C4-2B (cell line): ENCODE measurements at regions not wholly inside any gene's neighbourhood (a gene's known extent, or its start where the extent isn't known, plus 50 kb on each side); places are given as distances from the start of the nearest gene placed in this dataset.

ENCODE experiments used
- CTCF ChIP-seq: fragments of 450-650 bp; conservative IDR thresholded peaks from 2 replicates; pipeline ENCODE4 v1.5.1; 2017; ENCODE audit warnings: mild to moderate bottlenecking
- ZFX ChIP-seq: fragments of 450-650 bp; IDR thresholded peaks from 2 replicates; pipeline ENCODE4 v1.6.1; 2017

DNA sequence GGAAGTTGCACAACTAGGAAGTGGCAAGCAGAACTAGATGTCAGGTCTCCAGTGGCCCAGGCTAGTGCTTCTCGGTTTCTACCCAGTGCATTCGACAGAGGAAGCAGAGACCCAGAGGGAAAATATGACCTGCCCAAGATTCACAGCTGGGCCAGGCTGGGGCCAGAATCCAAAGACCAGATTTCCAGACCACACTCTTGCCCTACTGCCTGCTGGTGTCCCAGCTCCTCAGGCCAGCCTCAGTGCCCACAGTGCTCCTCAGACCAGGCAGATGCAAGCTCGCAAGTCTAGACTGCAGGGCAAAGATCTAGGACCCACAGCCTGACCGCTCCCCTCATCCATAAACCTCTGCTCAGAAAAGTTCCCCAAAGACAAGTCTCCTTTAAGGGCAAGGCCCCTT is 262.6 kb downstream of the BUD13 start:
- no peak for TF ChIP-seq CTCF
- TF ChIP-seq ZFX, result no peak
